ELF-1 (cell line): ENCODE measurements at regions not wholly inside any gene's neighbourhood (a gene's known extent, or its start where the extent isn't known, plus 50 kb on each side); places are given as distances from the start of the nearest gene placed in this dataset.
"Not testable (repeated sequence)": the region's sequence is repeated elsewhere in the genome, so short reads cannot be mapped to it uniquely, and the experiment has no call there.

Experiments
- DNase-seq: peaks from one replicate; pipeline ENCODE4 v3.0.0-alpha.2; 2016; ENCODE audit warnings: low read depth, low spot score

DNA sequence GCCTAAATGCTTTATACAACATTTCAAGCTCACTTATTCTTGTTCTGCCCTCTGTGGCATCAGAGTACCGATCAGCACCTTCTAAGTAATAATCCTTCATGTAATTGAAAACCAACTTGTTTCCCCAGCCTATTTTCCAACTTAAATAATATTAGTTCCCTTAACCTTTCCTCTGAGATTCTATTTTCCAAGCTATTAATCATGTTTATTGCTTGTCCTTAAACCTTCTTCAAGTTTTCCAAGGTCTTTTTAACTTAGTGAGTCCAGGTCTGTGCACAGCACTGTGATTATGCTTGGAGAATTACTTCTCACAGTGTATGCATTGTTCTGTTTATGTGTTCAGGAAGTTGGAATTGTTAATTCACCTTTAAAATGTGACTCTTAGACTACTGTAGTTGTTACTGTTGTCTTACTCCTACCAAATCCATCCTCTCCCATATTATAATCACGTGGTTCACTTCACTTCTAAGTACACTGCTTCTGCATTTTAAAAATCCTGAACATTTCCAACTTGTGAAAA is 1039.3 kb upstream of the FOXG1 start:
- DNase-seq, result no peak

DNA sequence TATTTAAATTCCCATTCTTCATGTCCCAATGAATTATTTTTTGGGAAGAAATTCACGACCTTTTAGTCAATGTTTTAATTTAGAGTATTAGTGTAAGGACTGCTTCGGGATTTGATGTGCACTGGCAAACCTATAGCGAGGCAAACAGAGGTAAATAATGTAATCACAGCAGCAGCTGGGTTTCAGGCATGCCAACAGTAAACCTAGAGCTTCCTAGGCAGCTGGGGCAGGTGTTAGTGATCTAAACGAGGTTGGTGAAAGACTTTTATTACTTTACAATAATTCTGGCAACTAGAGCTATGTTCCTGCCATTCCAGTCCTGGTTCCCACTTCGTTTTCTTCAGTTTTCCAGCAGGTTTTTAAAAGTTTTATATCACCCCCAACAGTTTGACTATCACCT is 1036.4 kb upstream of the FOXG1 start:
- no peak for DNase-seq

DNA sequence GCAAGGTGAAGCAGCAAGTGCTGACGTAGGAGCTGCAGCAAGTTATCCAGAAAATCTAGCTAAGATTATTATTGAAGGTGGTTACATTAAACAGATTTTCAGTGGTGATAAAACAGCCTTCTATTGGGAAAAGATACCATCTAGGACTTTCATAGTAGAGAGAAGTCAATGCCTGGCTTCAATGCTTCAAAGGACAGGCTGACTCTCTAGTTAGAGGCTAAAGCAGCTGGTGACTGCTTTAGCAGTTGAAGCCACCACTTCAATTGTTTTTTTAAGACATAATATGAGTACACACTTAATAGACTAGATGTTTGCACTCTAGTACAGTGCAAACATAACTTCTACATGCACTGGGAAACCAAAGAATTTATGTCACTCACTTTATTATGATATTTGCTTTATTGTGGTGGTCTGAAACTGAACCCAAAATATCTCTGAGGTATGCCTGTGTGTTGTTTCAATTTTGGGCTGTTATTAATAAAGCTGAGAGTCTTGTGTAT is 1026.9 kb upstream of the FOXG1 start:
- no peak for DNase-seq

DNA sequence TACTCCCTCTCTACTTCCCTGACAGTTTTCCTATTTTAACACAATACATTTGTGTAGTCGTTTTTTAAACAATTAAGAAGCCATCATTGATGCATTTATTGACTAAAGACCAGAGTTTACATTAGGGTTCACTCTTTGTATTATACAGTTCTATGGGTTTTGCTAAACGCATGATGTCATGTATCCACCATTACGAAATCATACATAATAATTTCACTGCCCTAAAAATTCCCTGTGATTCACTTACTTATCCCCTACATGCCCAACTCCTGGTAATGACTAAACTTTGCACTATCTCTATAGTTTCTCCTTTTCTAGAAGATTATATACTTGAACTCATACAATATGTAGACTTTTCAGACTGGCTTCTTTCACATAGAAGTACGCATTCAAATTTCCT is 1016.5 kb upstream of the FOXG1 start:
- no peak for DNase-seq

DNA sequence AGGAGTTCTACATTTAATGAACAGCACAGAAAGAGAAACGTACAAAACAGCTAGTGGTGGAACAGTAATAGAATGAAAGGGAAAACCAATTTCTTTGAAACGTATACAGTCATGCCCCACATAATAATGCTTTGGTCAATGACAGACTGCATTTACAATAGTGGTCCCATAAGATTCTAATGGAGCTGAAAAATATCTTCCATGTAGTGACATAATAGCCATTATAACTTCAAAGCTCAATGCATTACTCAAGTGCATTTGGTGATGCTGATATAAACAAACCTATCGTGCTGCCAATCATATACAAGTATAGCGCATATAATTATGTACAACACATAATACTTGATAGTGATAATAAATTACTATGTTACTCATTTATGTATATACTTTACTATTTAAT is 1008.9 kb upstream of the FOXG1 start:
- not testable (repeated sequence) for DNase-seq

DNA sequence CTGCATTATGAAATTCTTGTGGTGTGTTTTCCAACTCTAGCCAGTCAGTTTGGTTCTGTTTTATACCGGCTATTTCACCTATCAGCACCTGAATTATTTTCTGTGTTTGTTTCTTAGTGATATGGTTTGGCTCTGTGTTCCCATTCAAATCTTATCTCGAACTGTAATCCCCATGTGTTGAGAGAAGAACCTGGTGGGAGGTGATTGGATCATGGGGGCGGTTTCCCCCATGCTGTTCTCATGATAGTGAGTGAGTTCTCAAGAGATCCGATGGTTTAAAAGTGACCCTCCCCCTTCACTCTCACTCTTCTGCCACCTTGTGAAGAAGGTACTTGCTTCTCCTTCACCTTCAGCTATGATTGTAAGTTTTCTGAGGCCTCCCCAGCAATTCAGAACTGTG is 1006.2 kb upstream of the FOXG1 start:
- DNase-seq, result not testable (repeated sequence)

DNA sequence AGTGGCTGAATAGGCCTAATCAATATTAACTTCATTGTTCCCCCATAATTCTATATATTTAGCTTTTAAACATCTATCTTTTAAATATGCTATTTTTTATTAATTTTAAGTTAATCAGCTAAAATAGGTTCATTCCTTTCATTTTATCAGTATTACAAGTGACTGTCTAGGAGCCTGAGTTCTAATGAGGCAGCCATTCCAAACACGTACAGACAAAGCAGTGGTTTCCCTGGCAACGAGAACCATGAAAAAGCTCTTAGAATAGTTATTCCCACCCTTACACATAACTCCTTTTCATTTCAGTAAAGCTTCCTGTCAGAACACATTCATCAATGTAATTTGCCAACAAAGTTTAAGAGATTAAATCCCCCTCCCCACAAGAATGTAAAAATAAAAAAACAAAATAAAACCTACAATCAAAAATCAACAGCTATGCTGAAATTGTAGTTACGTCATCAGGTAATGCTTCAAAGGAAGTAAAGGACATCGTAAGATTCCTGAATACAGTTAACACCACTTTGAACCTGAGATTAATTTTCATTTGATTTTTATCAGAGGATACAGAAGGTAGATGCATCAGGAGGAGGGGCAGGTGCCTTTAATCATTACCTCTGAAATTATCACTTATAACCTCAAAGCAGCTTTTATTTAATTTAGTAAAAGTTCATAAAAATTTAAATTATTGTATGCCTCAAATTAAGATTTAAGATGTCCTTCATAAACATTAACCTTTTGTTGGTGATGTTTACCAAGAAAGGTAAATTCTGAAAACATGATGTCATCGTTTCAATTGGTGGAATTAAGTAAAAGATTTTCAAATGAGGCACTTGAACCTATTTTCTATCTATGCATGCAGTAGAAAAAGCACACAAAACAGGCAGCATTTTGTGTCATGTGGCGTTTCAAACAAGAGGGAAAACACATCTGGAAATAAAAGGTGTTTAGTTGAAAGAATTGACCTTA is 967.2 kb upstream of the FOXG1 start:
- DNase-seq, result not testable (repeated sequence)

DNA sequence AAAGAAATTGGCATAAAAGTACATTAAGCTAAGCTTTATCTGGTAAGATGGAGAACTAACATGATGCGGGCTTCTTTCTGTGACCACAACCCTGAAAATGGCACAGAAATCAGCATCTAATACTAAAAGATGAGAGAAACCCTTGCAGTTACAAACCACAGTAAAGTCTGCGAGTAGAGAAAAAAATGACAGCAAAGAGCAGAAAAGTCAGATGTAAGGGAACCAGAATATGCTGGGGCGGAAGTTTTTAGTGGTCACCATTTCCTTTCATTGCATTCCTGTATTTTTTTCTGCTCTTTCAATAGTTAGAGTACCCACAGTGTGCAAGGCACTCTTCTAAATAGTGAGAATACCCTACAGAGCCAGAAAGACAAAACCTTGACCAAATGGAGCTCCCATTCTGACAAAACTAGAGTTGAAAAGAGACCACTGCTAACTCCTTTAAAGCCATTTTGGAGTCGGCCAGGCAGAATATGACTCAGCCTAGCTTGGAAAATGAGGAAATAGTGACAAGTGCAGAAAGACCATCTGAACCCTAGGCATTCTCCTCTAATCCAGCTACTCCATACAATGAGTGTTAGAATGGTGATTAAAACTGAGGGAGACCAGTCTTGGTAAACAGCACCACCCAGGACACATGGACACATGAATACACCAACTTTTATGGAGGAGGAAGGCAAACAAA is 948.7 kb upstream of the FOXG1 start:
- not testable (repeated sequence) for DNase-seq

DNA sequence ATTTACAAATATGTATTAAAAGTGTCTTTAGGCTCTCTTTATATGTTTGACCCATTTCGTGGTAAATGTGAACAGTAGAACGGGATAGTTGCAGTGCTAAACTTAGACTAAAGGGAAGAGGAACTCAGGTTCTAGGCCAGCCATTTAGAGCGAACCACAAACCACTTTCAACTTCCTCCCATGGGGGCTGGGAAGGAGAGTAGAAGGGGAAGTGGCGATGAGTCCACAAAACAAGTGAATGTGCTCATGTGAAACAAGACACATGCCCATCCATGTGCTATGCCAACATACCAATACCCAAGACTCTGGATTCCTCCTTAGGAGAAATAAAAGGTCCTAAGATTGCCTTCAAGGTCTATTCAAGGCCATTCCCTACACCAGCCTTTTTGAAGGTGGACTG is 940.4 kb upstream of the FOXG1 start:
- DNase-seq, result not testable (repeated sequence)

DNA sequence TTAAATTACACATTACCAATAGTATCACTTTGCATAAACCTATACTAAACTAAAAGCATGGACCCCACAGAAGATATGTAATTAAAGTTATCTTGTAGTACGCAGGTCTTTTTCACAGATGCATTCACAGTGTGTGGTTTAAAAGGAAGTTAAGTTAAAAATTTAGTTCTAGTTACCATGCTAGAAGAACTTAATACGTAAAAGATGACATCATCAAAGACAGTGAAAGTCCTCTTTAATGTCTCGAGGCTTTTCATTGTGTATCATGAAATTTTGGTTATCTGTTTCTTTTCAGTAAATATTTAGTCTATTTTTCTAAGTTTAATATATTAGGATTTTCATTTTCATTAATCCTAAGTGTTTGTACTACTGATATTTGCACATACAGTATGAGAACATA is 934.6 kb upstream of the FOXG1 start:
- DNase-seq, result not testable (repeated sequence)

DNA sequence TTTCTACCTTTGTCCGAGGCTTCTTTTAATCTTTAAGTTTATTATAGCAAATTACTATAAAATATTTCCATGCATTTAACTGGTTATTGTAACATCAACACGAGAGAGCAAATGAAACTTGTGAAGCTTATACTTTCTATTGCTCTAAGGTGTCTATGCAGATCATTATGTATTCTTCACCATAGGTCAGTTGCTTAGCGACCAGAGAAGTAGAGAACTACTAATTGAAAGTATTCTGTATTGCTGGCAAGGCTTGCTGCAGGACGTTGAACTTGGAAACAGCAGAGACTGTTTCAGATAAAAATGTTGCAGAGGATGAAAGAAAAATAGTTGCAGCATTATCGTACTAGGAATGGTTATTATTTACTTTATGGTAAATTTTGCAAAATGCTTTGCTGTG is 933.6 kb upstream of the FOXG1 start:
- DNase-seq, result not testable (repeated sequence)

DNA sequence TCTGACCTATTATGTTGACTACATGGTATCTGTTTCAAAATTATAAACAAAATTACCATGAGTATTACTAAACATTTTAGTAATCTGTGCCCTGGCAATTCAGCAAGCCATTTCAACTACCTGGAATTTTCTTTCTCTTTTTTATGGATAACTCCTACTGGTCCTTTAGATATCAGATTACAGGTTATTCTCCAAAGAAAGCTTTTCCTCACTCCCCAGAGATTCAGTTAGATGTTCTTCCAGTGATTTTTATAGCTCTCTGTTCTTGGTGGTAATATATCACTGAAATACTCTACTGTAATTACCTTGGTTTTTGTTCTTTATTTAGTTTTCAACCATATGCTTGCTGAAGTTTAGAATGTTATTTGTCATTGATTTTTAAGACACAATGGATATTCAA is 930.2 kb upstream of the FOXG1 start:
- no peak for DNase-seq

DNA sequence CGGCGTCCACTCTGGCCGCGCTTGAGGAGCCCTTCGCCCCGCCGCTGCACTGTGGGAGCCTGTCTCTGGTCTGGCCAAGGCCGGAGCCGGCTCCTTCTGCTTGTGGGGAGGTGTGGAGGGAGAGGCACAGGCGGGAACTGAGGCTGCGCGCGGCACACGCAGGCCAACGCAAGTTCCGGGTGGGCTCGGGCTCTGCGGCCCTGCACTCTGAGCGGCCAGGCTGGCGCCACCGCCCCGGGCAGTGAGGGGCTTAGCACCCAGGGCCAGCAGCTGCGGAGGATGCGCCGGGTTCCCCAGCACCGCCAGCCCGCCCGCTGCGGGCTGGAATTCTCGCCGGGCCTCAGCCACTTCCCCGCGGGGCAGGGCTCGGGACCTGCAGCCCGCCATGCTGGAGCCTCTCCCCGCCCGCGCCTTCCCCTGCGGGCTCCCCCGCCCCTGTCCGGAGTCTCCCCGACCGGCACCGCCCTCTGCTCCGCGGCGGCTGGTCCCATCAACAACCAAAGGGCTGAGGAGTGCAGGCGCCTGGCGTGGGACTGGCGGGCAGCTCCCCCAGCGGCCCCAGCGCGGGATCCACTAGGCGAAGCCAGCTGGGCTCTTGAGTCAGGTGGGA is 921.2 kb upstream of the FOXG1 start:
- DNase-seq, result peak; percentile 80

DNA sequence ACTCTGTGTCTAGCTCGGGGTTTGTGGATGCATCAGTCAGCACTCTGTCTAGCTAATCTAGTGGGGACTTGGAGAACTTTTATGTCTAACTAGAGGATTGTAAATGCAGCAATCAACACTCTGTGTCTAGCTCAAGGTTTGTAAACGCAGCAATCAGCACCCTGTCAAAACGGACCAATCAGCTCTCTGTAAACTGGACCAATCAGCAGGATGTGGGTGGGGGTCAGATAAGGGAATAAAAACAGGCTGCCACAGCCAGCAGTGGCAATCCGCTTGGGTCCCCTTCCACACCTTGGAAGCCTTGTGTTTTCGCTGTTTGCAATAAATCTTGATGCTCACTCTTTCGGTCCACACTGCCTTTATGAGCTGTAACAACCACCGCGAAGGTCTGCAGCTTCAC is 920.7 kb upstream of the FOXG1 start:
- DNase-seq, result no peak

DNA sequence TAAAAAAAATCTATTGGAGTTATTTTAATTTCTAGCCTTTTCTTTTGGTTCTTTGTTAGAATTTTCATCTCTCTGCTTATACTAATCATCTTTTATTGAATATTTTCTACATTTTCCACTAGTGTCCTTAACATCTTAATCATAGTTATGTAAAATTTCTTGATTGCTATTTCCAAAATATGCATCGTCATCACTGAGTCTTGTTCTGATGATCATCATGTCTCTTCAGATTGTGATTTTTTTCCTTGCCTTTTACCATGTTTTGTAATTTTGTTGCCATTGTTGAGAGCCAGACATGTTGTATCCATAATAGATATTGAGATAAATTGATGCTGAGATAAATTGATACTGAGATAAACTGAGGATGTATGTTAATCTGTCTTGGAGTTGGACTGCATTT is 919.1 kb upstream of the FOXG1 start:
- DNase-seq, result not testable (repeated sequence)

DNA sequence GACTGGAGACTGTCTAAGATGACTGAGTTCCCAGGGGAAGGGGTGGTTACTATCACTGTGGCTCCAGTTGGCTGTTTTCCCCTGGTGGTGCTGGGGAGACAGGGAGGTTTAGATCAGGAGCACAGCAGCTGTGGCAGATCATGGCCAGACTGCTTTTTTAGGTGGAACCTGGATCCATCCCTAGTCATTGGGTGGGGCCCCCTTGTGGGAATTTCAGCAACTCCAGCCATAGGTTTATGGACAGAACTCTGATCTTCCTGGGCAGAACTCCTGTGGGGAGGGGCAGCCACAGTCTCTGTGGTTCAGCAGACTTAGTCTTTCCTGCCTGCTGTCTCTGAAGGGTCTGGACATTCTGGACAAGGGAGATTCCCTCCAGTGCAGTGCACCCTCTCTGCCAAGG is 917.4 kb upstream of the FOXG1 start:
- DNase-seq, result peak; percentile 7

DNA sequence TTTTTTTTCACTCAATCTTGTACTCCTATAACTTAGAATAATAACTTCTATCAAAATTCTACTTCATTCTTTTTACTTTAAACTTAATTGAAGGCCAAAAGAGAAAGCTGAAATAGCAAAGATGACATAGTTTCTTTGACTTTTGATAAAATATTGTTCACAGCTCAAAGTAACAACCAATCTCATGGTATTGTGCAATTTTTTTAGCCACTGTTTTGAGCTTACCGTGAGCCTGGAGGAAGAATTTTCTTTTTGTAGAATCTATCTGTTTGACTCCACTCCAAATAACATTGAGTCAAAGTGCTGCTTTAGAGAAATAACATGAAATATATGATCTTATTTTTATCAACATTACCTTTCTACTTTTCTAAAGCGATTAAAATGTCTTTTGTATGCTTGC is 903.9 kb upstream of the FOXG1 start:
- no peak for DNase-seq

DNA sequence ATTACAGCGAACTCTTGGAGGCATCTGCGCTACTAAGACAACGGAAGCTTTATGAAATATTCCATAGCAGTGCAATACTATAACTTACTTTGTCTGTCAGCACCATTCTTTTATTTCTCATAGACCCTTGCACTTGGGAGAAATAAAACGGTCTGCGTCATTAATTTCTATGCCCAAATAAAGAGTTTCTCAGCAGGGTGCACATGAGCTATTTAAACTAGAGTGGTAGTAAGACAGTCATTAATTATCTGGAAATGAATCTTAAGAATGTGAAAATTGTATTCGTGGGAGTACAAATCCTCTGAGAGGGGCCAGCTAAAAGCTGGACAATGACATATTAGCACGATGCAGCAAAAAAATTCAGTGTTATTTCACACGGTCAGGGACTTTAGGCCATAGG is 903.4 kb upstream of the FOXG1 start:
- no peak for DNase-seq

DNA sequence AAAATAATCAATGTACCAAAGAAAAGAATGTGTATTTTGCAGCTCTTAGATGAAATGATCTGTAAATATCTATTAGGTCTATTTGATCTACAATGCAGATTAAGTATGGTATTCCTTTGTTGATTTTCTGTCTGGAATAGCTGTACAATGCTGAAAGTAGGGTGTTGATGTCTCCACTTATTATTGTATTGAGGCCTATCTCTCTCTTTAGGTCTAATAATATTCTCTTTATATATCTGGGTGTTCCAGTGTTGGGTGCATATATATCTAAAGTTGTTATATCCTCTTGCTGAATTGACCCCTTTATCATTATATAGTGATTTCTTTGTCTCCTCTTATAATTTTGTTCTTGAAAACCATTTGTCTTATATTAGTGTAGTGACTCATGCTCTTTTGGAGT is 885.5 kb upstream of the FOXG1 start:
- no peak for DNase-seq

DNA sequence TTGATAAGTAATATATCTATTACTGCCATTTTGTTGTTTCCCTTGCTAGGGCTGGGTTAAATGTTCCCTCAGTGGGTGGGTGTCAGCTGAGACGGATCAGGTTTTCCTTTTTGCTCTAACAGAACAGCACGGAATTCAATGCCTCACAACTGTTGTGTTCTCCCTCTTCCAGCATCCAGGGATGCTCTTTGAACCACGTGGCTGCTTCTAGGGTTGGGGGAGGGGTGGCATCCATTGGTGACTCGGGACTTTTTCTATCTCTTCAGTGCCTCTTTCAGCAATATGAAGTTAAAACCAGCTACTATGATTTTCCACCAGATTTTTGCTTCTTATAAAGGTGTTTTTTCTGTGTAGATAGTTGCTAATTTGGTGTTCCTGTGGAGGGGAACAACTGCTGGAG is 884.9 kb upstream of the FOXG1 start:
- peak; percentile 1 for DNase-seq

DNA sequence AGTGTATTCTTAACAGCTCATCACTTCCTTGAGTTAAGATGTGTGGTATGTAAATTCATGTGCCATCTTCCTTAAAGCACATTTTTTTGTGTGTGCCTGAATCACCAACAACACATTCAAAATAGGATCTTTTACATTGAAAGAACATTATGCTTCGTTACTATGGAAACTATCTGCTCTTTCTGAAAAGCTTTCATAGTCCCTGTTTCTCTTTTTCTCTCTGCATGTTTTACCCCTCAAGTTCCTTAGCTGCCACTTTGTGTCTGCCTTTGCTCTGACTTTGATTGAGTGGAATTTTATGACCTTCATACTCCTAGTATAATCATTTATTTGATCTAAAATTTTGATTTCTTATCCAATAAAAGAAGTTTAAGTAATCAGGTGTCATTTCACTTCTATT is 880.3 kb upstream of the FOXG1 start:
- no peak for DNase-seq

DNA sequence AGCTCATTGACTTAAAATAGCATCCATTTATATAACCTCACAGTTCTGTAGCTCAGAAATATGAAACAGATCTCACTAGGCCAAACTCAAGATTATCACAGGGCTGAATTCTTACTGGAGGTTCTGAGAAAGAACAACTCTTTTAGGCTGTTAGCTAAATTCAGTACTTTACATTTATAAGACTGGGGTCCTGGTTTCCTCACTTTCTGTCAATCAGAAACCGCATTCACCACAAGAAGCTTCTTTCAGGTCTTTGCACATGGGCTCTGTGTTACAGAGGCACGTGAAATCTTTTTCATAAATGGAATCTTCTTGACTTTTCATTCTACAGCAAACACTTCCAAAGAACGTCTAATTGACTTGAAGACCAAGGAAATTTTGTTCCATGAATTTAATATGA is 876.3 kb upstream of the FOXG1 start:
- DNase-seq, result no peak
